Liver (tissue), 8 donors: ENCODE measurements at regions not wholly inside any gene's neighbourhood (a gene's known extent, or its start where the extent isn't known, plus 50 kb on each side); places are given as distances from the start of the nearest gene placed in this dataset.

Experiments
- DNase-seq: peaks from one replicate; pipeline ENCODE4 v3.0.0-alpha.2; 2017; ENCODE audit warnings: low spot score
- H3K27ac ChIP-seq, 2 donors: one replicate each; pipeline ENCODE4 v1.7.0; 2013; ENCODE audit warnings: inconsistent platforms in 2 of 2, low read length in 2 of 2, control low read depth in 1 of 2, low read depth in 1 of 2, mild to moderate bottlenecking in 1 of 2
- H3K27me3 ChIP-seq, 4 donors: one replicate each; pipeline versions ENCODE4 v1.6.1 to v1.7.0; 2013; ENCODE audit warnings: low read length in 3 of 4, inconsistent platforms in 1 of 4, mild to moderate bottlenecking in 1 of 4, moderate library complexity in 1 of 4; ENCODE audit not compliant: control insufficient read depth in 4 of 4, insufficient read depth in 4 of 4
- H3K36me3 ChIP-seq, 4 donors: one replicate each; pipeline versions ENCODE4 v1.6.1 to v1.7.0; 2013; ENCODE audit warnings: low read length in 3 of 4, mild to moderate bottlenecking in 3 of 4, low read depth in 1 of 4, moderate library complexity in 1 of 4; ENCODE audit not compliant: control insufficient read depth in 4 of 4, insufficient read depth in 3 of 4
- H3K4me1 ChIP-seq, 4 donors: one replicate each; pipeline versions ENCODE4 v1.6.1 to v1.7.0; 2013; ENCODE audit warnings: low read length in 3 of 4, mild to moderate bottlenecking in 3 of 4, moderate library complexity in 1 of 4; ENCODE audit not compliant: control insufficient read depth in 4 of 4, insufficient read depth in 4 of 4
- H3K4me3 ChIP-seq, 3 donors: one replicate each; pipeline versions ENCODE4 v1.6.1 to v1.7.0; 2013; ENCODE audit warnings: low read length in 3 of 3, control low read depth in 1 of 3, low read depth in 1 of 3, mild to moderate bottlenecking in 1 of 3
- H3K9ac ChIP-seq, 2 donors: one replicate each; pipeline ENCODE4 v1.7.0; 2013; ENCODE audit warnings: low read length in 2 of 2, mild to moderate bottlenecking in 2 of 2, moderate library complexity in 2 of 2, control low read depth in 1 of 2, low read depth in 1 of 2
- H3K9me3 ChIP-seq, 4 donors: one replicate each; pipeline versions ENCODE4 v1.6.1 to v1.7.0; 2013; ENCODE audit warnings: low read length in 3 of 4; ENCODE audit not compliant: control insufficient read depth in 4 of 4
- CTCF ChIP-seq: fragments of 150-350 bp; IDR thresholded peaks from 2 replicates; pipeline ENCODE4 v1.5.1; 2017; ENCODE audit warnings: improper control_type of control experiment, low read depth, low read length; ENCODE audit not compliant: missing input control
- FOXA2 ChIP-seq: IDR thresholded peaks from 2 replicates; pipeline ENCODE4 v1.6.1; 2016; ENCODE audit warnings: antibody characterized with exemption
- GABPA ChIP-seq, 2 donors: IDR thresholded peaks in 1 of 2; conservative IDR thresholded peaks in 1 of 2; 2 replicates each; pipeline ENCODE4 v1.6.1; 2016; ENCODE audit warnings: antibody characterized with exemption in 2 of 2, mild to moderate bottlenecking in 1 of 2, moderate library complexity in 1 of 2
- HNF4G ChIP-seq: IDR thresholded peaks from 2 replicates; pipeline ENCODE4 v1.6.1; 2016; ENCODE audit warnings: antibody characterized with exemption
- JUND ChIP-seq, 2 donors: IDR thresholded peaks; 2 replicates each; pipeline ENCODE4 v1.6.1; 2016; ENCODE audit warnings: antibody characterized with exemption in 2 of 2
- NR2F2 ChIP-seq: IDR thresholded peaks from 2 replicates; pipeline ENCODE4 v1.6.1; 2016; ENCODE audit warnings: antibody characterized with exemption
- REST ChIP-seq: IDR thresholded peaks from 2 replicates; pipeline ENCODE4 v1.6.1; 2016; ENCODE audit warnings: antibody characterized with exemption, mild to moderate bottlenecking
- RXRA ChIP-seq, 2 donors: IDR thresholded peaks; 2 replicates each; pipeline ENCODE4 v1.6.1; 2017 to 2018; ENCODE audit warnings: antibody characterized with exemption in 2 of 2, mild to moderate bottlenecking in 1 of 2
- SP1 ChIP-seq: IDR thresholded peaks from 2 replicates; pipeline ENCODE4 v1.6.1; 2018; ENCODE audit warnings: antibody characterized with exemption, mild to moderate bottlenecking
- TAF1 ChIP-seq: conservative IDR thresholded peaks from 2 replicates; pipeline ENCODE4 v1.6.1; 2016; ENCODE audit warnings: antibody characterized with exemption, mild to moderate bottlenecking
- YY1 ChIP-seq: IDR thresholded peaks from 2 replicates; pipeline ENCODE4 v1.6.1; 2016; ENCODE audit warnings: antibody characterized with exemption, mild to moderate bottlenecking
- ZBTB33 ChIP-seq: IDR thresholded peaks from 2 replicates; pipeline ENCODE4 v1.6.1; 2016; ENCODE audit warnings: antibody characterized with exemption
- WGBS: extraction: QIAGEN DNeasy Blood & Tissue Kit; methylation state at CpG from one replicate; pipeline ENCODE4 v1.1.7; 2013; 5-methylcytosine and 5-hydroxymethylcytosine counted together
- TF ChIP-seq, protein P1 (sequence below): IDR thresholded peaks from 2 replicates; pipeline ENCODE4 v1.6.1; 2016; ENCODE audit warnings: antibody characterized with exemption
- donor health status: healthy.
- donor health status: healthy.
- donor health status: healthy.
- donor health status: healthy.
- donor health status: healthy.

- Histone ChIP-seq H3K36me3 (no peaks in the 10 kb centered on the region), H3K27me3 (no peaks in the 10 kb centered on the region), H3K9me3 (peaks cover 0 to 9% (median 0%) of the 10 kb centered on the region in 4 donors), H3K27ac (no peak overlapping the region), H3K4me3 (no peak overlapping the region), H3K4me1 (peaks cover 0 to 11% (median 1%) of the 10 kb centered on the region in 4 donors), H3K9ac (no peak overlapping the region)
- no peak for DNase-seq
- no peak for TF ChIP-seq NR2F2
- TF ChIP-seq CTCF = no peak
- TF ChIP-seq, protein P1, sequence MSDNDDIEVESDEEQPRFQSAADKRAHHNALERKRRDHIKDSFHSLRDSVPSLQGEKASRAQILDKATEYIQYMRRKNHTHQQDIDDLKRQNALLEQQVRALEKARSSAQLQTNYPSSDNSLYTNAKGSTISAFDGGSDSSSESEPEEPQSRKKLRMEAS = no peak
- TF ChIP-seq SP1 = no peak
- TF ChIP-seq TAF1 = no peak
- no peak for TF ChIP-seq FOXA2
- no peak for TF ChIP-seq JUND (IDR thresholded peaks at IDR 0.05)
- no peak for TF ChIP-seq GABPA (IDR thresholded peaks at IDR 0.05 in 1 of 2, conservative IDR thresholded peaks at IDR 0.05 in 1 of 2)
- no peak for TF ChIP-seq REST
- no peak for TF ChIP-seq HNF4G
These were observed 535.5 kb upstream of the CITED2 start for GRCh38 chr6:139909992-139910391.

- Histone ChIP-seq H3K27me3 (no peaks in the 10 kb centered on the region), H3K4me1 (peaks cover 0 to 19% (median 8%) of the 10 kb centered on the region in 4 donors), H3K36me3 (no peaks in the 10 kb centered on the region), H3K9ac (no peak overlapping the region), H3K4me3 (no peak overlapping the region), H3K9me3 (no peaks in the 10 kb centered on the region), H3K27ac (no peak overlapping the region)
- WGBS = 45% methylated on average over 3 of the region's 3 CpGs
- TF ChIP-seq FOXA2 (no peak), HNF4G (no peak), GABPA (IDR thresholded peaks at IDR 0.05 in 1 of 2, conservative IDR thresholded peaks at IDR 0.05 in 1 of 2) (no peak), RXRA (IDR thresholded peaks at IDR 0.05) (no peak), YY1 (no peak), ZBTB33 (no peak), NR2F2 (no peak), CTCF (no peak)
- no peak for DNase-seq
These were observed 531.1 kb upstream of the CITED2 start for GRCh38 chr6:139905404-139906052.
